Sigmoid colon (tissue), 6 donors: ENCODE measurements at regions not wholly inside any gene's neighbourhood (a gene's known extent, or its start where the extent isn't known, plus 50 kb on each side); places are given as distances from the start of the nearest gene placed in this dataset.

ENCODE experiments used
- DNase-seq: peaks from one replicate; pipeline ENCODE4 v3.0.0-alpha.2; 2019
- H3K27ac ChIP-seq, 4 donors: fragments of 200-600 bp; sonication (generic); one replicate each; pipeline ENCODE4 v1.5.1; 2016 to 2019; ENCODE audit warnings: mild to moderate bottlenecking in 1 of 4
- H3K27me3 ChIP-seq, 3 donors: fragments of 200-600 bp; sonication (generic); one replicate each; pipeline ENCODE4 v1.5.1; 2019; ENCODE audit warnings: mild to moderate bottlenecking in 1 of 3
- H3K36me3 ChIP-seq, 4 donors: fragments of 200-600 bp; sonication (generic); one replicate each; pipeline ENCODE4 v1.5.1; 2016 to 2019
- H3K4me1 ChIP-seq, 4 donors: fragments of 200-600 bp; sonication (generic); one replicate each; pipeline ENCODE4 v1.5.1; 2017 to 2019
- H3K4me3 ChIP-seq, 4 donors: fragments of 200-600 bp; sonication (generic); one replicate each; pipeline ENCODE4 v1.5.1; 2017 to 2019; ENCODE audit warnings: mild to moderate bottlenecking in 2 of 4, moderate library complexity in 1 of 4
- H3K9me3 ChIP-seq, 4 donors: fragments of 200-600 bp in 3 of 4; sonication (generic) in 3 of 4; one replicate each; pipeline versions ENCODE4 v1.5.1 to v1.6.1; 2013 to 2019
- EP300 ChIP-seq, 4 donors: sonication (generic); formaldehyde crosslinking; IDR thresholded peaks; one replicate each; pipeline ENCODE4 v1.6.1; 2017; ENCODE audit warnings: antibody characterized with exemption in 4 of 4
- POLR2A ChIP-seq, 2 donors: fragments of 450-650 bp; IDR thresholded peaks; one replicate each; pipeline ENCODE4 v1.6.1; 2016; ENCODE audit warnings: antibody characterized with exemption in 2 of 2, mild to moderate bottlenecking in 2 of 2, moderate library complexity in 2 of 2
- POLR2AphosphoS5 ChIP-seq, 4 donors: sonication (generic); formaldehyde crosslinking; IDR thresholded peaks; one replicate each; pipeline ENCODE4 v1.6.1; 2017; ENCODE audit warnings: antibody characterized with exemption in 4 of 4
- WGBS, 2 donors: extraction: QIAGEN DNeasy Blood & Tissue Kit; methylation state at CpG; one replicate each; pipeline ENCODE4 v1.1.7; 2013; 5-methylcytosine and 5-hydroxymethylcytosine counted together
- intact Hi-C: fragments of 100-400 bp; cut with DNase I; formaldehyde crosslinking; loops from one replicate; pipeline ENCODE4 v1.15.1; 2023
- TF ChIP-seq, protein P1 (sequence below), 4 experiments: fragments of 450-650 bp in 3 of 4; fragments of 200-600 bp in 1 of 4; IDR thresholded peaks; one replicate each; pipeline ENCODE4 v1.5.1; 2016 to 2019; ENCODE audit warnings: antibody characterized with exemption in 4 of 4, mild to moderate bottlenecking in 3 of 4, moderate library complexity in 2 of 4
- donor health status: healthy with polysubstance abuse.
- donor health status: healthy.

DNA sequence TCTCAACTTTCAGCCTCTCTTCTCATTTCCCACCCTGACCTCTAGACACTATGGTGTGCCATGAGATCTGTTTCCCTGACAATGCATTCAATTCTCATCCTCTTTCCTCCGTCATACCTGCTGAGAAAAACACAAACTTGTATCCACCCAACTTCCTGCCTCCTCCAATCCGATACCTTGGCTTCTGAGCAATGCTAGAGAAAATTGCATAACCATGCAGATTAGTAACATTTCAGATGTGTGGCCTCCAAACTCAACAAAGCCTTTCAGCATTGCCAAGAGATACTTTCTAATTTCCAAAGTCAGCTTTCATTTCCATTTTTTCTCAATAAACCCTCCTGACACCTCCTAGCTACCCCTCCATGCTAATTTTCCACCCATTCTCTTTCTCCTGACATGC lies 88.5 kb downstream of the MINAR1 start:
- Histone ChIP-seq H3K27me3 (no peaks in the 10 kb centered on the region), H3K36me3 (no peaks in the 10 kb centered on the region), H3K9me3 (no peaks in the 10 kb centered on the region), H3K4me3 (no peak overlapping the region), H3K27ac (no peak overlapping the region), H3K4me1 (no peaks in the 10 kb centered on the region)
- DNase-seq: no peak
- 86% methylated on average over 2 of the region's 2 CpGs for WGBS, 2 donors
- intact Hi-C loops: no loop called here
- TF ChIP-seq POLR2AphosphoS5 (IDR thresholded peaks at IDR 0.05): no peak
- TF ChIP-seq, protein P1, sequence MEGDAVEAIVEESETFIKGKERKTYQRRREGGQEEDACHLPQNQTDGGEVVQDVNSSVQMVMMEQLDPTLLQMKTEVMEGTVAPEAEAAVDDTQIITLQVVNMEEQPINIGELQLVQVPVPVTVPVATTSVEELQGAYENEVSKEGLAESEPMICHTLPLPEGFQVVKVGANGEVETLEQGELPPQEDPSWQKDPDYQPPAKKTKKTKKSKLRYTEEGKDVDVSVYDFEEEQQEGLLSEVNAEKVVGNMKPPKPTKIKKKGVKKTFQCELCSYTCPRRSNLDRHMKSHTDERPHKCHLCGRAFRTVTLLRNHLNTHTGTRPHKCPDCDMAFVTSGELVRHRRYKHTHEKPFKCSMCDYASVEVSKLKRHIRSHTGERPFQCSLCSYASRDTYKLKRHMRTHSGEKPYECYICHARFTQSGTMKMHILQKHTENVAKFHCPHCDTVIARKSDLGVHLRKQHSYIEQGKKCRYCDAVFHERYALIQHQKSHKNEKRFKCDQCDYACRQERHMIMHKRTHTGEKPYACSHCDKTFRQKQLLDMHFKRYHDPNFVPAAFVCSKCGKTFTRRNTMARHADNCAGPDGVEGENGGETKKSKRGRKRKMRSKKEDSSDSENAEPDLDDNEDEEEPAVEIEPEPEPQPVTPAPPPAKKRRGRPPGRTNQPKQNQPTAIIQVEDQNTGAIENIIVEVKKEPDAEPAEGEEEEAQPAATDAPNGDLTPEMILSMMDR (IDR thresholded peaks at IDR 0.05): no peak
- no peak for TF ChIP-seq POLR2A (IDR thresholded peaks at IDR 0.05)
- TF ChIP-seq EP300 (IDR thresholded peaks at IDR 0.05): no peak

DNA sequence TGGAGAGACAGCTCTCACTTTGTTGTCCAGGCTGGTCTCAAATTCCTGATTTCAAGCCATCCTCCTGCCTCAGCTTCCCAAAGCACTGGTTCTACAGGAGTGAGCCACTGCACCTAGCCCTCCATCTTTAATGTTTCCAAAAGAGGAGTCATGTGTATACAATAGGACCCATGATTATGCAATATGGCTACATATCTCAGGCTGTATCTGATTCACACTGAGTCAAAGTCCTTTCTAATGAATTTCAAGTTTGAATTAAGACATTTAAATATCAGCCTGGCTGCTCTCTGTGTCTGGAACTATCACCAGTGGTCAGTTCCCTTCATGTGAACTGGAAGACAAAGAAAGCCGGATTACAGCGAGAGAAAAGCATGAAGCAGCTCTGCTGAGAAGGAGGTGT lies 90.5 kb downstream of the MINAR1 start:
- no peak for TF ChIP-seq POLR2AphosphoS5 (IDR thresholded peaks at IDR 0.05)
- TF ChIP-seq EP300 (IDR thresholded peaks at IDR 0.05): no peak
- TF ChIP-seq, protein P1 (IDR thresholded peaks at IDR 0.05): no peak
- TF ChIP-seq POLR2A (IDR thresholded peaks at IDR 0.05): no peak
- H3K36me3 ChIP-seq: no peaks in the 10 kb centered on the region
- no peak overlapping the region for H3K4me3 ChIP-seq
- 93 to 94% methylated on average over 2 of the region's 2 CpGs for WGBS, 2 donors
- no peaks in the 10 kb centered on the region for H3K9me3 ChIP-seq
- DNase-seq: no peak
- intact Hi-C loops: no loop called here
- H3K4me1 ChIP-seq: no peaks in the 10 kb centered on the region
- no peak overlapping the region for H3K27ac ChIP-seq
- H3K27me3 ChIP-seq: no peaks in the 10 kb centered on the region

DNA sequence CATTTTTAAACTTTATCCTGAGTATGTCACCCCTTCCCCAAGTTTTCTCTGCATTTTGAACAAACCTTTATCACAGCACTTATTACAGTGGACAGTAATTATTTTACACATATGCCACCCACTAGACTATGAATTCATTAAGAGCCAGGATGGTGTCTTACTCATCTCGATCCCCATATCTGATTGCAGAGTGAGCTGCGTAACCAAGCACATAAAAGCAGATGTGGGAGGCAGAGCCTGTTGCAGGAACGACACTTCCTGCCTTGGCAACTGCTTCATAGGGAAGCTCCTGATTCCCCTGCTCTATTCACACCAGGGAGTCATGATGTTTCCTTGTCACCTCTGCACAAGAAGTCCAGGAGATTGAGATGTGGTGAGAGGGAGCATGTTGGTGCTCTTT lies 91.1 kb downstream of the MINAR1 start:
- Histone ChIP-seq H3K27me3 (no peaks in the 10 kb centered on the region), H3K4me3 (no peak overlapping the region), H3K27ac (no peak overlapping the region), H3K4me1 (no peaks in the 10 kb centered on the region), H3K9me3 (no peaks in the 10 kb centered on the region), H3K36me3 (no peaks in the 10 kb centered on the region)
- WGBS, 2 donors: 72 to 79% methylated on average over 3 of the region's 3 CpGs
- no peak for DNase-seq
- intact Hi-C loops: no loop called here
- TF ChIP-seq, protein P1 (IDR thresholded peaks at IDR 0.05): no peak
- TF ChIP-seq POLR2AphosphoS5 (IDR thresholded peaks at IDR 0.05) (no peak), EP300 (IDR thresholded peaks at IDR 0.05) (no peak), POLR2A (IDR thresholded peaks at IDR 0.05) (no peak)

DNA sequence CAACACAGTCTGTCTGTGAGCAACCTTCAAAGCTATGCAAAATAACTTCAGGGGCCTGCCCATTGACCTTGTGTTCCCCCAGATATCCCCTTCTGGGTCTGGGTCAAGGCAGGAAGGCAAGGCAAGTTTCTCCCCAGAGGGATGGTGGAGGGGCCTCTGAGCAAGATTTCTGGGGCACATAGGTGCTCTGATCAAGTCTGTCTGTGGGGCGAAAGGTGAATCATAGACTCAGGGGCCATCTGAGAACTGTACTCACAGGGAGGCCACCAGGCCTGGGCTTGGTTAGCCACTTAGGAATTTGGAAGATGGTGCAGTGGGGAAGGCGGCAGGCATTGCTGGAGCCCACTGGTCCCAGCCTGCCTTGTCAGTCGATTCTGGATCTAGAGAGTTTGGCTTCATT lies 92.4 kb downstream of the MINAR1 start:
- Histone ChIP-seq H3K36me3 (no peaks in the 10 kb centered on the region), H3K9me3 (no peaks in the 10 kb centered on the region), H3K4me1 (no peaks in the 10 kb centered on the region), H3K4me3 (no peak overlapping the region), H3K27me3 (no peaks in the 10 kb centered on the region), H3K27ac (no peak overlapping the region)
- intact Hi-C loops: no loop called here
- TF ChIP-seq POLR2AphosphoS5 (IDR thresholded peaks at IDR 0.05) (no peak), POLR2A (IDR thresholded peaks at IDR 0.05) (no peak), EP300 (IDR thresholded peaks at IDR 0.05) (no peak)
- TF ChIP-seq, protein P1 (IDR thresholded peaks at IDR 0.05): no peak
- no peak for DNase-seq
- WGBS, 2 donors: 85 to 87% methylated on average over 3 of the region's 3 CpGs

DNA sequence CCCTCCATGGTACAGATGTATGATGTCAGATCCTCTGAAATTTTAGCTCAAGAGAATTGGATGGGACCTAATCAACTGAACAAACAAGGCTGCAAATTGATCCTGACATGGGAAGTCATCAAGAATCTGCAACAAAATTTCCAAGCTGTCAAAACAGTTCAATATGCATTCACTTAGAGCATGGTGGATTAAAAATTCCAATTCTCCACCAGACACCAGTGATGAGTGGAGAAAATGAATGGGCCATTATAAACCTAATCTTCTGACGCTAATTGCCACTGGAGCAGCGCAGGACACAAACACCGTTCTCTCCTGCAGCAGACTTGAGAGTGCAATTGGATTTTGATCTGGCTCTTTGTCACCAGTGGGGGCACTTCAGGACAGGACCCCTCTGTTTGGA lies 94.2 kb downstream of the MINAR1 start:
- H3K27me3 ChIP-seq: no peaks in the 10 kb centered on the region
- H3K36me3 ChIP-seq: no peaks in the 10 kb centered on the region
- H3K27ac ChIP-seq: no peak overlapping the region
- 88% methylated on average over 3 of the region's 3 CpGs for WGBS, 2 donors
- intact Hi-C loops: no loop called here
- no peaks in the 10 kb centered on the region for H3K9me3 ChIP-seq
- no peaks in the 10 kb centered on the region for H3K4me1 ChIP-seq
- no peak for TF ChIP-seq POLR2A (IDR thresholded peaks at IDR 0.05)
- TF ChIP-seq, protein P1 (IDR thresholded peaks at IDR 0.05): no peak
- no peak for TF ChIP-seq POLR2AphosphoS5 (IDR thresholded peaks at IDR 0.05)
- no peak for TF ChIP-seq EP300 (IDR thresholded peaks at IDR 0.05)
- DNase-seq: no peak
- no peak overlapping the region for H3K4me3 ChIP-seq
